Effector memory CD4-positive, alpha-beta T cell (primary cell): ENCODE measurements at regions not wholly inside any gene's neighbourhood (a gene's known extent, or its start where the extent isn't known, plus 50 kb on each side); places are given as distances from the start of the nearest gene placed in this dataset.
"Not testable (repeated sequence)": the region's sequence is repeated elsewhere in the genome, so short reads cannot be mapped to it uniquely, and the experiment has no call there.

ENCODE experiments used
- DNase-seq, 3 donors: peaks; one replicate each; pipeline ENCODE4 v3.0.0-alpha.2; 2020
- H3K27ac ChIP-seq: 2 replicates; pipeline ENCODE4 v1.7.0; 2013; ENCODE audit warnings: mild to moderate bottlenecking, low read length, moderate library complexity; ENCODE audit not compliant: insufficient read depth, poor library complexity, severe bottlenecking
- H3K27me3 ChIP-seq: replicated peaks from 2 replicates; pipeline ENCODE4 v1.7.0; 2013; ENCODE audit warnings: mild to moderate bottlenecking, low read length; ENCODE audit not compliant: insufficient read depth, control insufficient read depth, poor library complexity, severe bottlenecking
- H3K36me3 ChIP-seq: 2 replicates; pipeline ENCODE4 v1.7.0; 2013; ENCODE audit warnings: mild to moderate bottlenecking, low read length, moderate library complexity; ENCODE audit not compliant: control insufficient read depth, insufficient read depth
- H3K4me1 ChIP-seq: 2 replicates; pipeline ENCODE4 v1.7.0; 2013; ENCODE audit warnings: low read length, mild to moderate bottlenecking; ENCODE audit not compliant: control insufficient read depth, insufficient read depth, poor library complexity, severe bottlenecking
- H3K4me3 ChIP-seq: 2 replicates; pipeline ENCODE4 v1.7.0; 2013; ENCODE audit warnings: low read length, low read depth, mild to moderate bottlenecking; ENCODE audit not compliant: insufficient read depth, poor library complexity, severe bottlenecking
- H3K9me3 ChIP-seq: 2 replicates; pipeline ENCODE4 v1.7.0; 2013; ENCODE audit warnings: mild to moderate bottlenecking, low read length, moderate library complexity; ENCODE audit not compliant: control insufficient read depth

DNA sequence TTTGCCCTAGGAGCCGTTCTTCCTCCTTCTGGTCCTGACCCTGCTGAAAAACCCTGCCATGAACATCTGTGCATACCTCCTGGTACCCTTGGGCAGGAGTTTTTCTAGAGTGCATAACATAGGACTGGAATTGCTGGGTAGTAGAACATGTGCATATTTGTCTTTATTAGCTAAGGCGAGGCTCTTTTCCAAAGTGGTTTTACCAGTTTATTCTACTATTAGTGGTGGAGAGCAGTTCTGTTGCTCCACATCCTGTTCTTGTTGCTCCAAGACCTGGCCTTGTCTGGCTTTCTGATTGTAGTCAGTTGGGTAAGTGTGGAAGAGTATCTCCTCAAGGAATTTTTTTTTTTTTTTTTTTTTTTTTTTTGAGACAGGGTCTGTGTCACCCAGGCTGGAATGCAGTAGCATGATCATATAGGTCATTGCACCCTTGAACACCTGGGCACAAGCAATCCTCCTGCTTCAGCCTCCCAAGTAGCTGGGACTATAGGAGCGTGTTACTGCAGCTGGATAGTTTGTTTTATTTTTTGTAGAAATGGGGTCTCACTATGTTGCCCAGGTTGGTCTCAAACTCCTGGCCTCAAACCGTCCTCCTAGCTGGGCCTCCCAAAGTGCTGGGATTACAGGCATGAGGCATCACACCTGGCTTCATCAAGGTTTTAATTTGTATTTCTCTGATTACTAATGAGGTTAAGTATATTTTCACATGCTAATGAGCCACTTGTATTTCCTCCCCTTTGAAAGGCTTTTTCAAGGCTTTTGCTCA, 85.2 kb downstream of the SPRY4 start:
- Histone ChIP-seq H3K27ac (no peak overlapping the region), H3K4me3 (no peak overlapping the region), H3K27me3 (no peaks in the 10 kb centered on the region), H3K4me1 (no peaks in the 10 kb centered on the region), H3K36me3 (no peaks in the 10 kb centered on the region), H3K9me3 (no peaks in the 10 kb centered on the region)
- DNase-seq, result no peak

DNA sequence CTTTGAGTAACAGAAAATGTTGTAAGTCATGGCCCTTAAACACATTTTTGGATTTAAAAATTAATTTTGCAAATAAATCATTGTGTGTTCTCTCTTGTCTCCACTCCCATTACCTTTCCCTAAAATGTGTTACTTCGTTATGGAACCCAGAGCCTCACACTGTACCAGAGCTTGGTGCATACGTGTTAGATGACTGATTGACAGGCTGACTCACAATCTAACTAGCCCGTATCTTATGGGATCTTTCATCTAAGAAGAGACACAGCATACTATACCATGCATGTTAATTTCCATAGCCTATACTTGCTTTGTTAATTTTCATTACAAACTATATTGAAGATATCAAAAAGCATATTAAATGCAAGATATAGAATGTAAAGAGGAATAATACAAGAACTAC, 87.1 kb downstream of the SPRY4 start:
- Histone ChIP-seq H3K27me3 (no peaks in the 10 kb centered on the region), H3K4me1 (no peaks in the 10 kb centered on the region), H3K27ac (no peak overlapping the region), H3K36me3 (no peaks in the 10 kb centered on the region), H3K9me3 (no peaks in the 10 kb centered on the region), H3K4me3 (no peak overlapping the region)
- no peak for DNase-seq

DNA sequence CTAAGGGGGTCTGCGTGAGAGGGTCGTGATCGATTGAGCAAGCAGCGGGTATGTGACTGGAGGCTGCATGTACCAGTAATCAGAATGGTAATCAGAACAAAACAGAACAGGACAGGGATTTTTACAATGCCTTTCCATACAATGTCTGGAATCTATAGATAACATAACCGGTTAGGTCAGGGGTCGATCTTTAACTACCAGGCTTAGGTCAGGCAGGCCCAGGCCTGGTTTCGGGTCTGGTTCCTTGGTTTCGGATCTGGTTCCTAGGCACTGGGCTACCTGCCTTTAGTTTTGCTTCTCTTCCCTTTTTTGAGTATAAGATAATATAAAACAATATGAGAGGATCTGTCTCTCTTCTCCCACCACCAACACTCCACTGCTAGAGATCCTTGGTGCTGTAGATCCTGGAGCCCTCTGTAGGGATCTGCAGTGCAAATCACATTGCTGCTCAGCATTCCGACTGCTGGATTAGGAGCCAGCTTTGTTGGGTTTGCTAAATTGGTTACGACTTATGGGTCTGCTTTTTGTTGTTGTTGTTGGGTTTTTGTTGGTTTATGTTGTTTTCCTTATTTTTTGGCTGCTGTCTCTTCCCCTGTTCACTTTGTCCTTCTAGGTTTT, 88.0 kb downstream of the SPRY4 start:
- H3K4me3 ChIP-seq, H3K9me3 ChIP-seq, H3K4me1 ChIP-seq, H3K27ac ChIP-seq, H3K27me3 ChIP-seq, H3K36me3 ChIP-seq, DNase-seq: not testable (repeated sequence)

DNA sequence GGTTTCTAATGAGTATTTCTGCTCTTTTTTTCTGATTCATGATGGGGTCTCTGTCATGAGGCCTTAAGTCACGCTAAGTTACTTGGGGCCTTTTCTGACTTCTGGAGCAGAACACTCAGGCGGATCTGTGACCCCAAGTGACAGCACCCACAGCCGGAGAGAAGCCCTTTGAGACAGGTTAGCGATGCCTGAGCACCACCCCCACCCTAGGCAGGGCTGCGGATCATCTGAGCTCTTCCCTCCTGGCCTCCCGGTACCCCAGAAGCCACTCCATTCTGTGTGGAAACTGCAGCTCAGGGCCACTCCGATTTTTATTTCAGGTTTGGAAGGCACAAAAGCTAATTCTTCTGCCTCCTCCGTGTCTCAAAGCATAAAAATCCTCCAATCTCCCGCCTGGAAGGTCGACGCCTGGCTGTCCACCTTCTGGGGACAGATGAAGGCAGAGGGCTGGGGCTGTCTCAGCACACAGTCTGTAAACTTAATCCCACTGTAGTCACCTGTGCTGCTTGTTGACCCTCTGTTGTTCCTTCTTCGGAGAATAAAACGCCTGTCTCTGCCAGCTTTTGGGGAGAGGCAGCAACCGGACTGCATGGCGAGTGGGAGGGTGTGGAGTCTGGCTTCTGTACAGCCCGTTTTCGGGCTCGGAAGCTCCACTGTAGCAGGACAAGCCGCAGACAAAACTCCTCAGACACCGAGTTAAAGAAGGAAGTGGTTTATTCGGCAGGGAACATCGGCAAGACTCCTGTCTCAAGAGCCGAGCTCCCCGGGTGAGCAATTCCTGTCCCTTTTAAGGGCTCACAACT, 88.8 kb downstream of the SPRY4 start:
- H3K36me3 ChIP-seq, result no peaks in the 10 kb centered on the region
- H3K4me1 ChIP-seq, result no peaks in the 10 kb centered on the region
- no peaks in the 10 kb centered on the region for H3K27me3 ChIP-seq
- H3K9me3 ChIP-seq, result no peaks in the 10 kb centered on the region
- H3K27ac ChIP-seq, result no peak overlapping the region
- H3K4me3 ChIP-seq, result no peak overlapping the region
- no peak for DNase-seq

DNA sequence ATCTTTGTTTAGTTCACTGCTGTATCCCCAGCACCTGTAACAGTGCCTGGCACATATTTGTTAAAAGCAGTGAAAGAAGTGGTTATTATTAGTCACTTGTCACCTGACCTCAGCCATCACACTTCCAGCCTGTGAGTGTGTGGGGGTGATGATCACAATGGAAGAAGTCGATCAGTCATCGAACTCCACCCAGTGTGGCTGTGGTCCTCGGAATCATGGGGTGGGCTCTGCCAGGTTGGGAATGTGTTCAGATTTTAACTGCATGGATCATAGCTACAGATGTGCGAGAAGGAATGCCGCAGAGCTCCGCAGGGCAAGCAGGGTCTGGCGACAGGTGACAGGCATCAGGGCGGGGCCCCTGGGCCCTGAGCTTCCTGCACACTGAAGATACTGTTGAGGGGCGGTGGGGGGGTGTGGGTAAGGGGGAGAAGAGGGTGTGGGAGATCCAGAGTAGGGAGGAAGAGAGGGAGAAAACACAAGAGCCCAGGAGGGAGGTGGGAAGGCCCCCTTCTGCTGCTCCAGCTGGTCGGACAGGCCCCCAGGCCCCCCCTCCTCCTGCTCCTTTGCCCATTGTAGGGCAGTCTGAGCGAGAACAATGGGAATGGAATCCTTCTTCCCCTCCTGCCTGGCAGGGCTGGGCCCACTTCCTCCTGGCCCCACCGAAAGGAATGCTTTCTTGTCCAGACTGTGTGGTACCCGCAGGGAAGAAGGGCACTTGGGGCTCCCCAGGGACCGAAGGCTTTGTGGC, 89.6 kb downstream of the SPRY4 start:
- no peak for DNase-seq
- no peaks in the 10 kb centered on the region for H3K9me3 ChIP-seq
- no peaks in the 10 kb centered on the region for H3K27me3 ChIP-seq

DNA sequence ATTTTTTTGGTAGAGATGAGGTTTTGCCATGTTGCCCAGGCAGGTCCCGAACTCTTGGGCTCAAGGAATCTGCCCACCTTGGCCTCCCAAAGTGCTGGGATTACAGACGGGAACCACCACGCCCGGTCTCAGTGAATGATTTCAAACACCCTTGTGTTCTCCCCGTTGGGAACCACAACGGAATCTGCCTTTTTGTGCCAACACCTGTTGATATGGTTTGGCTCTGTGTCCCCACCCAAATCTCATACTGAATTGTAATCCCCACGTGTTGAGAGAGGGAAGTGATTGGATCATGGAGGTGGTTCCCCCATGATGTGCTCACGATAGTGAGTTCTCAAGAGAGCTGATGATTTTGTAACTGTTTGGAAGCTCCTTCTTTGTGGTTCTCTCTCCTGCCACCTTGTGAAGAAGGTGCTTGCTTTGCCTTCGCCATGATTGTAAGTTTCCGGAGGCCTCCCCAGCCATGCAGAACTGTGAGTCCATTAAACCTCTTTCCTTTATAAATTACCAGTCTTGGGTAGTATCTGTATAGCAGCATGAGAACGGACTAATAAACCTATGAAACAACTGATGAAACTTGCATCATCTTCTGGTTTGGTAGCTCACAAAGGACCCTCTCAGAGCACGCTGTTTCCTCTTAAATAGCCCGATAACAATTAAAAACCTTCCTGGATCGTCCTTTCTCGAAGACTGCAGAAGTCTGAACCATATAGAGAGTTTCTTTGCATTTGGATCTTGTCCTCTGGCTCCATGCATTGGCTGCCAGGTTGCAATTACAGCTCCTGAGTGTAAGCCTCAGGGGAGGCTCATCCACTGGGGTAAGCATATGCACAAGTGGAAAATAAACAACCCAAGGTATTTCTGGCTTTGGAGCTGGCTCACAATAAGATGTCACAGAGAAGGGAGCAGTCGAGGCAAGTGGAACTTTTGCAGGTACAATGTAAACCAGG, 91.5 kb downstream of the SPRY4 start:
- Histone ChIP-seq H3K9me3 (no peaks in the 10 kb centered on the region), H3K27ac (no peak overlapping the region), H3K36me3 (no peaks in the 10 kb centered on the region), H3K4me1 (no peaks in the 10 kb centered on the region), H3K4me3 (no peak overlapping the region), H3K27me3 (no peaks in the 10 kb centered on the region)
- DNase-seq, result no peak

More for the DNA sequence above, 89.6 kb downstream of the SPRY4 start:
- H3K4me1 ChIP-seq, result no peaks in the 10 kb centered on the region
- no peaks in the 10 kb centered on the region for H3K36me3 ChIP-seq
- H3K4me3 ChIP-seq, result no peak overlapping the region
- no peak overlapping the region for H3K27ac ChIP-seq

DNA sequence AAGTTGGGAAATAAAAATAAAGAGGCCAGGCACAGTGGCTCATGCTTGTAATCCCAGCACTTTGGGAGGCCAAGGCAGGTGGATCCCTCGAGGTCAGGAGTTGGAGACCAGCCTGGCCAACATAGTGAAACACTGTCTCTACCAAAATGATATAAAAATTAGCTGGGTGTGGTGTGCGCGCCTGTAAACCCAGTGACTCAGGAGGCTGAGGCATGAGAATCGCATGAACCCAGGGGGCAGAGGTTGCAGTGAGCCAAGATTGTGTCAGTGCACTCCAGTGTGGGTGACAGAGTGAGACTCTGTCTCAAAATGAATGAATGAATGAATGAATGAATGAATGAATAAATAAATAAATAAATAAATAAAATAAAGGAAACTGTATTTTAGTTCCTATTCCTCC, 93.9 kb downstream of the SPRY4 start:
- DNase-seq, H3K27ac ChIP-seq, H3K36me3 ChIP-seq, H3K27me3 ChIP-seq, H3K9me3 ChIP-seq, H3K4me3 ChIP-seq, H3K4me1 ChIP-seq: not testable (repeated sequence)

DNA sequence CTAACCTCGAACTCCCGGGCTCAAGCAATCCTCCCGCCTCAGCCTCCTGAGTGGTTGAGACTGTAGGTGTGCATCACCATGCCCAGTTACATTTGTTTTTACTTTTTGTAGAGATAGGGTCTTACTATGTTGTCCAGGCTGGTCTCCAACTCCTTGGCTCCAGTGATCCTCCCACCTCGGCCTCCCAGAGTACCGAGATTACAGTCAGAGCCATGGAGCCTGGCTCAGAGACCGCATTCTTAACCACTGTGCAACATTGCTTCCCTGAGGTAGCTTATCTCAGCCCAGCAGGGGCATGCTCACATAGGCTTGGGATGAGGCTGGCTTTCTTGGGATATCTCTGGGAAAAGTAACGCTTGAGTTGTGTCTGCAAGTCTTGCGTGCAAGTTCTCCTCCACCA, 99.7 kb downstream of the SPRY4 start:
- Histone ChIP-seq H3K27me3 (no peaks in the 10 kb centered on the region), H3K36me3 (no peaks in the 10 kb centered on the region), H3K9me3 (no peaks in the 10 kb centered on the region), H3K4me1 (peaks cover 12% of the 10 kb centered on the region), H3K27ac (no peak overlapping the region), H3K4me3 (no peak overlapping the region)
- DNase-seq, result no peak

DNA sequence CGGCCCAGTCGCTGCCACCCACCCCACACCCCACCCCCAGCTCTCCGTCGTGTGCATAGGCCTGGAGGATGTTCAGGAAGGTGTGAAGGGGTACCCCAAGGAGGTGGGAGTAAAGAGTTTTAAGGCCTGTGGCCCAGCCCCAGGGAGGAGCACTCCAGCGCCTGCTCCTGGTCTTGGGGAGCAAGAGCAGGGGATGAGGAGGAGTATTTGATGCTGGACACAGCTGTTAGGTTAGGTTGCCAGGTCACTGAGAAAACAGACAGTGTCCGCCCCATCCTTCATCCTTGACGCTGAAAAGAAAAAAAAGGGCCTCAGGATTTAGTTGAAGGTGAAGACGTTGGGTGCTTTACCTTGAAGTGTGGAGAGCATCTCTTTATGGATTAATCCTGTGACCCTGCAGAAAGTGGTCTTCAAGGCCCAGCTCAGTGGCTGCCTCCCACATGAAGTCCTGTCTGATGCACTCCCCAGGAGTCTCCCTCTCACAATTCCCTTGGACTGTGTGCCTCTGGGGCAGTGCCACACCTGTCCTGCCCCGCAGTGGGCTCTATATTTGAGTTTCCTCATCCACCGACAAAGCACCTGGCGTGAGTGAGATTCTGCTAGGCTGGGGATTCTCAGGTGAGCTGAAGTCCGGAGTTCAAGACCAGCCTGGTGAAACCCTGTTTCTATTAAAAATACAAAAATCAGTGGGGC, 101.8 kb downstream of the SPRY4 start:
- Histone ChIP-seq H3K9me3 (no peaks in the 10 kb centered on the region), H3K27ac (peak overlapping the region; percentile 7), H3K27me3 (no peaks in the 10 kb centered on the region), H3K4me3 (no peak overlapping the region), H3K4me1 (peaks cover 12% of the 10 kb centered on the region), H3K36me3 (no peaks in the 10 kb centered on the region)
- no peak for DNase-seq
